22Rv1 (cell line): ENCODE measurements at regions not wholly inside any gene's neighbourhood (a gene's known extent, or its start where the extent isn't known, plus 50 kb on each side); places are given as distances from the start of the nearest gene placed in this dataset.

Source experiments
- CTCF ChIP-seq: fragments of 450-650 bp; IDR thresholded peaks from 2 replicates; pipeline ENCODE4 v1.5.1; 2017; ENCODE audit warnings: mild to moderate bottlenecking
- ZFX ChIP-seq: fragments of 450-650 bp; IDR thresholded peaks from 2 replicates; pipeline ENCODE4 v1.6.1; 2017; ENCODE audit warnings: antibody characterized with exemption, borderline replicate concordance

GRCh38 chr5:26026044-26026443 lies 1012.3 kb downstream of the CDH9 start:
- TF ChIP-seq CTCF: no peak
- no peak for TF ChIP-seq ZFX
